Endothelial cell of umbilical vein (primary cell): ENCODE measurements at regions not wholly inside any gene's neighbourhood (a gene's known extent, or its start where the extent isn't known, plus 50 kb on each side); places are given as distances from the start of the nearest gene placed in this dataset.
A peak's percentile ranks its signal among the peaks of the same experiment; 100 is the strongest.

ENCODE experiments used
- BruUV-seq: library from RNA; stranded (reverse); fragments of 400-500 nt; replicated peaks from 2 replicates; lab custom pipeline; 2021; lab: Mats Ljungman, UMichigan
- CTCF ChIA-PET: fragments of 300-600, 350-600 bp; sonication (Branson Sonifier 250); formaldehyde crosslinking; loops from one replicate; lab custom pipeline; 2021; ENCODE audit warnings: antibody characterized with exemption, inconsistent platforms; lab: Charles Lee
- POLR2A ChIA-PET: fragments of 300-600, 350-600 bp; sonication (Branson Sonifier 250); formaldehyde crosslinking; loops from one replicate; lab custom pipeline; 2021; ENCODE audit warnings: antibody characterized with exemption, inconsistent platforms; lab: Charles Lee
- DNase-seq: peaks from one replicate; pipeline ENCODE4 v3.0.0-alpha.2; 2011; ENCODE audit warnings: low read depth, low spot score
- FAIRE-seq: peaks from 2 replicates; lab custom pipeline; 2011; peaks lifted over from hg19 to GRCh38; lab: Jason Lieb, UNC
- H2AFZ ChIP-seq: 2 replicates; pipeline ENCODE4 v1.6.0; 2012; ENCODE audit warnings: low read depth, low read length, control low read depth, inconsistent platforms
- H3K27ac ChIP-seq: 2 replicates; pipeline ENCODE4 v1.5.1; 2011; ENCODE audit warnings: low read depth, mild to moderate bottlenecking, control low read depth, low read length, moderate library complexity; ENCODE audit not compliant: insufficient read depth
- H3K27me3 ChIP-seq, 2 experiments: 2 replicates each; pipeline versions ENCODE4 v1.6.0 to v1.6.1; 2011; ENCODE audit warnings: low read length in 2 of 2, mixed read lengths in 1 of 2; ENCODE audit not compliant: control insufficient read depth in 2 of 2, insufficient read depth in 2 of 2
- H3K36me3 ChIP-seq, 2 experiments: 2 replicates in 1 of 2; 3 replicates in 1 of 2; pipeline ENCODE4 v1.5.1; 2011; ENCODE audit warnings: low read length in 2 of 2, mild to moderate bottlenecking in 1 of 2, moderate library complexity in 1 of 2; ENCODE audit not compliant: control insufficient read depth in 2 of 2, insufficient read depth in 2 of 2; ENCODE audit errors: extremely low read depth in 1 of 2
- H3K4me1 ChIP-seq: 3 replicates; pipeline ENCODE4 v1.5.1; 2011; ENCODE audit warnings: mild to moderate bottlenecking, low read length; ENCODE audit not compliant: control insufficient read depth, insufficient read depth; ENCODE audit errors: extremely low read depth
- H3K4me2 ChIP-seq: 2 replicates; pipeline ENCODE4 v1.6.1; 2011; ENCODE audit warnings: low read length, control low read depth, mixed read lengths; ENCODE audit not compliant: insufficient read depth
- H3K4me3 ChIP-seq, 3 experiments: fragments of 200-600 bp in 1 of 3; sonication (generic), shearing (Covaris generic) in 1 of 3; replicated peaks in 1 of 3; 2 replicates each; pipeline ENCODE4 v1.5.1; 2011 to 2016; ENCODE audit warnings: control low read depth in 3 of 3, low read length in 3 of 3, mild to moderate bottlenecking in 2 of 3, inconsistent platforms in 1 of 3, low read depth in 1 of 3, moderate library complexity in 1 of 3; ENCODE audit not compliant: insufficient read depth in 1 of 3
- H3K79me2 ChIP-seq: 2 replicates; pipeline ENCODE4 v1.6.0; 2012; ENCODE audit warnings: low read length, inconsistent platforms; ENCODE audit not compliant: control insufficient read depth, insufficient read depth
- H3K9ac ChIP-seq: replicated peaks from 2 replicates; pipeline ENCODE3; 2011; ENCODE audit warnings: low read length, control low read depth; ENCODE audit not compliant: insufficient read depth; ENCODE audit errors: extremely low read depth
- H3K9me1 ChIP-seq: replicated peaks from 3 replicates; pipeline ENCODE4 v1.6.0; 2011; ENCODE audit warnings: mild to moderate bottlenecking, low read length; ENCODE audit not compliant: control insufficient read depth, insufficient read depth; ENCODE audit errors: extremely low read depth
- H3K9me3 ChIP-seq: replicated peaks from 2 replicates; pipeline ENCODE4 v1.5.1; 2012; ENCODE audit warnings: low read length, inconsistent platforms; ENCODE audit not compliant: control insufficient read depth, insufficient read depth
- H4K20me1 ChIP-seq: replicated peaks from 2 replicates; pipeline ENCODE3; 2011; ENCODE audit warnings: mild to moderate bottlenecking, low read length; ENCODE audit not compliant: control insufficient read depth, insufficient read depth; ENCODE audit errors: extremely low read depth
- EZH2 ChIP-seq: IDR thresholded peaks from 2 replicates; pipeline ENCODE4 v1.6.1; 2012; ENCODE audit warnings: borderline replicate concordance, low read depth, mild to moderate bottlenecking, moderate library complexity, low read length, inconsistent platforms; ENCODE audit not compliant: severe bottlenecking
- FOS ChIP-seq: IDR thresholded peaks from 2 replicates; pipeline ENCODE4 v1.6.1; 2011; ENCODE audit warnings: mild to moderate bottlenecking, low read length, moderate library complexity, borderline replicate concordance; ENCODE audit not compliant: insufficient read depth
- GATA2 ChIP-seq: IDR thresholded peaks from 2 replicates; pipeline ENCODE4 v1.7.0; 2011; ENCODE audit warnings: low read depth, mild to moderate bottlenecking, moderate library complexity, mixed read lengths, low read length; ENCODE audit not compliant: insufficient read length, insufficient read depth
- JUN ChIP-seq: IDR thresholded peaks from 2 replicates; pipeline ENCODE4 v1.6.1; 2011; ENCODE audit warnings: borderline replicate concordance, low read depth; ENCODE audit not compliant: insufficient read length, insufficient read depth
- MYC ChIP-seq: IDR thresholded peaks from one replicate; pipeline ENCODE4 v1.6.1; 2011; ENCODE audit warnings: mild to moderate bottlenecking, low read depth, low read length
- POLR2A ChIP-seq: IDR thresholded peaks from 2 replicates; pipeline ENCODE4 v1.6.1; 2012; ENCODE audit warnings: low read depth, mild to moderate bottlenecking, control low read depth, low read length
- POLR2AphosphoS5 ChIP-seq: IDR thresholded peaks from 2 replicates; pipeline ENCODE4 v1.6.1; 2012; ENCODE audit warnings: low read depth, mild to moderate bottlenecking, control low read depth, low read length, moderate library complexity; ENCODE audit not compliant: insufficient read depth
- dilution Hi-C: fragments of 300-500 bp; cut with MboI; formaldehyde crosslinking; loops from one replicate; pipeline ENCODE4 v1.15.0; 2019; ENCODE audit warnings: low sequenced_read_pairs; ENCODE audit not compliant: extremely low pct_ligation_motif_present
- intact Hi-C: fragments of 100-400 bp; cut with micrococcal nuclease; formaldehyde crosslinking; loops from one replicate; pipeline ENCODE4 v1.10.0; 2022
- TF ChIP-seq, protein P1 (sequence below): IDR thresholded peaks from 2 replicates; pipeline ENCODE4 v1.6.1; 2011; ENCODE audit not compliant: insufficient read depth, insufficient read length
- TF ChIP-seq, protein P2 (sequence below), 2 donors: IDR thresholded peaks; 1 replicate in 1 of 2; 2 replicates in 1 of 2; pipeline ENCODE4 v1.5.1; 2011; ENCODE audit warnings: low read length in 2 of 2, mild to moderate bottlenecking in 2 of 2, moderate library complexity in 2 of 2, control low read depth in 1 of 2, inconsistent platforms in 1 of 2, low read depth in 1 of 2; ENCODE audit not compliant: insufficient read depth in 1 of 2; ENCODE audit errors: extremely low read depth in 1 of 2

DNA sequence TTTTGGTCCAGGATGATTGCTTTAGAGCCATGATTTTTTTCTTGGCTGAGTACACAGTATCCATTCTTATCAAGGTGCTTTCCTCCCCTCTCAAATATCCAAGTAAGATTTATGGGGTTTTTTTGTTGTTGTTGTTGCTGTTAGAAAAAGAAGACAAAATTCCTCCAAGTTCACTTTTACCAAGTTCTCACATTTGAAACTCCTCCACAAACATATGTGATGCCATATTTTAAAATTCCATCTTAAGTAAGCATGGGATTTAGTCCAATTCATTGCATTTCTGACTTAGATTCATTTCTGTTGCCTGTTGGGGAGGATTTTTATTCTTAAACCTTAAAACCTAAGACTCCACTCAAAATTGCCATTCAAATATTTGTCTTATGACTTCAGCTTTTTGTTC, 128.6 kb upstream of the SPATA12 start:
- Histone ChIP-seq H3K27me3 (no peaks in the 10 kb centered on the region), H3K9me3 (no peaks in the 10 kb centered on the region), H3K27ac (no peak overlapping the region), H2AFZ (no peak overlapping the region), H3K9ac (no peak overlapping the region), H3K4me3 (no peak overlapping the region), H3K36me3 (no peaks in the 10 kb centered on the region), H3K79me2 (no peaks in the 10 kb centered on the region), H3K4me2 (no peak overlapping the region), H3K4me1 (peaks cover 53% of the 10 kb centered on the region), H3K9me1 (no peaks in the 10 kb centered on the region), H4K20me1 (no peaks in the 10 kb centered on the region)
- FAIRE-seq: no peak
- POLR2A ChIA-PET: no interaction called here
- dilution Hi-C loops (no loop called here), intact Hi-C loops (no loop called here)
- TF ChIP-seq GATA2 (no peak), POLR2A (no peak), EZH2 (no peak), FOS (no peak), POLR2AphosphoS5 (no peak), MYC (no peak), JUN (no peak)
- TF ChIP-seq, protein P1, sequence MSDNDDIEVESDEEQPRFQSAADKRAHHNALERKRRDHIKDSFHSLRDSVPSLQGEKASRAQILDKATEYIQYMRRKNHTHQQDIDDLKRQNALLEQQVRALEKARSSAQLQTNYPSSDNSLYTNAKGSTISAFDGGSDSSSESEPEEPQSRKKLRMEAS: no peak
- TF ChIP-seq, protein P2, sequence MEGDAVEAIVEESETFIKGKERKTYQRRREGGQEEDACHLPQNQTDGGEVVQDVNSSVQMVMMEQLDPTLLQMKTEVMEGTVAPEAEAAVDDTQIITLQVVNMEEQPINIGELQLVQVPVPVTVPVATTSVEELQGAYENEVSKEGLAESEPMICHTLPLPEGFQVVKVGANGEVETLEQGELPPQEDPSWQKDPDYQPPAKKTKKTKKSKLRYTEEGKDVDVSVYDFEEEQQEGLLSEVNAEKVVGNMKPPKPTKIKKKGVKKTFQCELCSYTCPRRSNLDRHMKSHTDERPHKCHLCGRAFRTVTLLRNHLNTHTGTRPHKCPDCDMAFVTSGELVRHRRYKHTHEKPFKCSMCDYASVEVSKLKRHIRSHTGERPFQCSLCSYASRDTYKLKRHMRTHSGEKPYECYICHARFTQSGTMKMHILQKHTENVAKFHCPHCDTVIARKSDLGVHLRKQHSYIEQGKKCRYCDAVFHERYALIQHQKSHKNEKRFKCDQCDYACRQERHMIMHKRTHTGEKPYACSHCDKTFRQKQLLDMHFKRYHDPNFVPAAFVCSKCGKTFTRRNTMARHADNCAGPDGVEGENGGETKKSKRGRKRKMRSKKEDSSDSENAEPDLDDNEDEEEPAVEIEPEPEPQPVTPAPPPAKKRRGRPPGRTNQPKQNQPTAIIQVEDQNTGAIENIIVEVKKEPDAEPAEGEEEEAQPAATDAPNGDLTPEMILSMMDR (IDR thresholded peaks at IDR 0.05; ENCODE audit: extremely low read depth in 1 of 2, insufficient read depth in 1 of 2, low read depth in 1 of 2, low read length in 2 of 2): no peak
- CTCF ChIA-PET: no interaction called here
- DNase-seq: peak; percentile 40
- no TSS peak for BruUV-seq
